K562 (cell line): ENCODE measurements at regions not wholly inside any gene's neighbourhood (a gene's known extent, or its start where the extent isn't known, plus 50 kb on each side); places are given as distances from the start of the nearest gene placed in this dataset.
A peak's percentile ranks its signal among the peaks of the same experiment; 100 is the strongest.

Experiments used
- ATAC-seq: fragments of 200-7000 bp; cut with Tn5 transposase; 3 replicates; pipeline ENCODE4 v1.9.1; 2020; ENCODE audit warnings: moderate library complexity
- BruUV-seq: library from RNA; stranded (reverse); fragments of 400-500 nt; replicated peaks from 2 replicates; lab custom pipeline; 2021; lab: Mats Ljungman, UMichigan
- CTCF ChIA-PET: fragments of 300-600 bp; formaldehyde crosslinking; extraction: SDS; loops from one replicate; lab custom pipeline; 2021; ENCODE audit warnings: low intra/inter-chr PET ratio; lab: Yijun Ruan, JAX
- POLR2A ChIA-PET: fragments of 300-600, 350-650 bp; sonication (Branson Sonifier 250); formaldehyde crosslinking; extraction: SDS; loops from one replicate; lab custom pipeline; 2021; ENCODE audit warnings: antibody characterized with exemption, inconsistent platforms; lab: Yijun Ruan, JAX
- DNase-seq, 4 experiments: peaks; one replicate each; pipeline versions ENCODE4 v3.0.0 to v3.0.0-alpha.2; 2011 to 2018; ENCODE audit warnings: low spot score in 3 of 4, mixed read lengths in 3 of 4; ENCODE audit errors: extremely low read depth in 1 of 4
- FAIRE-seq: peaks from 2 replicates; lab custom pipeline; 2011; peaks lifted over from hg19 to GRCh38; lab: Jason Lieb, UNC
- H2AFZ ChIP-seq: 2 replicates; pipeline ENCODE4 v1.6.0; 2011; ENCODE audit warnings: low read depth, low read length, control low read depth, inconsistent platforms
- H3K27ac ChIP-seq: fragments of 200-600 bp; 3 replicates; pipeline ENCODE4 v1.8.0; 2011; ENCODE audit warnings: low read depth, mild to moderate bottlenecking, control low read depth, inconsistent platforms, low read length, moderate library complexity, mixed read lengths; ENCODE audit errors: extremely low read depth
- H3K27me3 ChIP-seq, 2 experiments: fragments of 300-600 bp in 1 of 2; 2 replicates in 1 of 2; 3 replicates in 1 of 2; pipeline versions ENCODE4 v1.6.0 to v1.8.0; 2011; ENCODE audit warnings: inconsistent platforms in 2 of 2, low read length in 2 of 2, mild to moderate bottlenecking in 1 of 2, mixed read lengths in 1 of 2, moderate library complexity in 1 of 2; ENCODE audit not compliant: control insufficient read depth in 2 of 2, insufficient read depth in 2 of 2
- H3K36me3 ChIP-seq: fragments of 300-600 bp; 3 replicates; pipeline ENCODE4 v1.8.0; 2011; ENCODE audit warnings: mild to moderate bottlenecking, low read length, inconsistent platforms; ENCODE audit not compliant: control insufficient read depth, insufficient read depth
- H3K4me1 ChIP-seq, 2 experiments: fragments of 200-600 bp in 1 of 2; replicated peaks in 1 of 2; 2 replicates in 1 of 2; 3 replicates in 1 of 2; pipeline versions ENCODE4 v1.5.1 to v1.8.0; 2011; ENCODE audit warnings: inconsistent platforms in 2 of 2, low read length in 2 of 2, mild to moderate bottlenecking in 1 of 2, mixed read lengths in 1 of 2, moderate library complexity in 1 of 2; ENCODE audit not compliant: control insufficient read depth in 2 of 2, insufficient read depth in 2 of 2
- H3K4me2 ChIP-seq: 2 replicates; pipeline ENCODE4 v1.6.1; 2011; ENCODE audit warnings: low read length, control low read depth, inconsistent platforms, mixed read lengths; ENCODE audit not compliant: insufficient read depth
- H3K4me3 ChIP-seq: fragments of 200-600 bp; sonication (generic), shearing (Covaris generic); 2 replicates; pipeline ENCODE4 v1.5.1; 2016; ENCODE audit warnings: control low read depth, inconsistent platforms
- H3K79me2 ChIP-seq: fragments of 200-600 bp; 3 replicates; pipeline ENCODE4 v1.8.0; 2011; ENCODE audit warnings: low read length, inconsistent platforms; ENCODE audit not compliant: control insufficient read depth, insufficient read depth
- H3K9ac ChIP-seq, 2 experiments: 2 replicates each; pipeline versions ENCODE4 v1.6.0 to v1.6.1; 2011; ENCODE audit warnings: low read depth in 2 of 2, low read length in 2 of 2, control low read depth in 1 of 2, inconsistent platforms in 1 of 2, mild to moderate bottlenecking in 1 of 2, mixed read lengths in 1 of 2; ENCODE audit not compliant: insufficient read depth in 1 of 2
- H3K9me1 ChIP-seq: one replicate; pipeline ENCODE4 v1.6.0; 2011; ENCODE audit warnings: inconsistent platforms, mild to moderate bottlenecking, low read length, moderate library complexity; ENCODE audit not compliant: control insufficient read depth, insufficient read depth
- H3K9me3 ChIP-seq: replicated peaks from 2 replicates; pipeline ENCODE4 v1.5.1; 2011; ENCODE audit warnings: low read depth, low read length, inconsistent platforms; ENCODE audit not compliant: control insufficient read depth, insufficient read depth
- H4K20me1 ChIP-seq: replicated peaks from 2 replicates; pipeline ENCODE4 v1.6.1; 2011; ENCODE audit warnings: low read length, inconsistent platforms, mixed read lengths; ENCODE audit not compliant: control insufficient read depth, insufficient read depth
- CREB5 ChIP-seq: fragments of 250-450 bp; sonication (Bioruptor Pico); IDR thresholded peaks from 2 replicates; pipeline ENCODE4 v1.5.0; 2020; ENCODE audit warnings: mild to moderate bottlenecking
- E2F1 ChIP-seq: sonication (generic); formaldehyde crosslinking; IDR thresholded peaks from 2 replicates; pipeline ENCODE4 v1.8.1; 2023; ENCODE audit warnings: mild to moderate bottlenecking, missing genetic modification reagents, moderate library complexity
- ETS1 ChIP-seq: conservative IDR thresholded peaks from 2 replicates; pipeline ENCODE4 v1.6.1; 2011; ENCODE audit warnings: low read depth, mild to moderate bottlenecking, low read length; ENCODE audit not compliant: control insufficient read depth
- MED1 ChIP-seq: sonication (generic); formaldehyde crosslinking; IDR thresholded peaks from 2 replicates; pipeline ENCODE4 v1.8.1; 2023; ENCODE audit warnings: missing genetic modification reagents, borderline replicate concordance
- NFIX ChIP-seq: fragments of 250-450 bp; sonication (Bioruptor Pico); IDR thresholded peaks from 2 replicates; pipeline ENCODE4 v1.4.0; 2020; ENCODE audit warnings: low read depth, mild to moderate bottlenecking, moderate library complexity
- ZNF224 ChIP-seq: sonication (generic); formaldehyde crosslinking; IDR thresholded peaks from 2 replicates; pipeline ENCODE4 v1.8.0; 2022; ENCODE audit warnings: mild to moderate bottlenecking, missing genetic modification reagents
- ZNF354B ChIP-seq: fragments of 250-450 bp; sonication (Bioruptor Pico); IDR thresholded peaks from 2 replicates; pipeline ENCODE4 v1.4.0; 2020
- ZNF589 ChIP-seq: fragments of 200-800 bp; sonication (Bioruptor generic); IDR thresholded peaks from 2 replicates; pipeline ENCODE4 v1.6.1; 2016; ENCODE audit warnings: low read depth, missing genetic modification characterization, missing compliant biosample characterization
- ZSCAN29 ChIP-seq: fragments of 450-650 bp; IDR thresholded peaks from 2 replicates; pipeline ENCODE4 v1.6.1; 2017
- WGBS: fragments of 100-300 bp; shearing (Covaris generic); methylation state at CpG from one replicate; pipeline ENCODE4 v1.1.6; 2016; ENCODE audit warnings: low coverage, mixed read lengths; ENCODE audit not compliant: insufficient coverage; ENCODE audit errors: missing lambda C conversion rate; 5-methylcytosine and 5-hydroxymethylcytosine counted together
- in situ Hi-C: fragments of 300-500 bp; cut with MboI; formaldehyde crosslinking; loops from 4 replicates; pipeline ENCODE4 v1.15.0; 2018; ENCODE audit warnings: inconsistent platforms, mixed read lengths
- intact Hi-C: fragments of 100-400 bp; cut with micrococcal nuclease; formaldehyde crosslinking; loops from 2 replicates; pipeline ENCODE4 v1.14.2; 2022

GRCh38 chr13:99135591-99135990 is 65.1 kb upstream of the UBAC2 start (continued):
- TF ChIP-seq CREB5, result no peak

- Histone ChIP-seq H3K79me2 (no peaks in the 10 kb centered on the region), H2AFZ (peak overlapping the region; percentile 32; the same call in 1 of the 2 replicates), H3K9me1 (no peaks in the 10 kb centered on the region), H3K4me1 (no peaks in the 10 kb centered on the region; a peak in 1 of 5 replicates), H3K4me3 (no peak overlapping the region), H3K4me2 (no peak overlapping the region), H3K9ac (no peak overlapping the region), H4K20me1 (no peaks in the 10 kb centered on the region), H3K27ac (no peak overlapping the region), H3K36me3 (no peaks in the 10 kb centered on the region), H3K27me3 (no peaks in the 10 kb centered on the region), H3K9me3 (no peaks in the 10 kb centered on the region)
- no TSS peak for BruUV-seq
- POLR2A ChIA-PET, result interaction anchor here (0.5 kb wide), 1 partner anchor 94 kb away, joined by 3 read pairs; no protein-coding TSS in a partner anchor
- intact Hi-C loops (no loop called here), in situ Hi-C loops (no loop called here)
- 11% methylated on average over 6 of the region's 8 CpGs for WGBS
- TF ChIP-seq NFIX (CRISPR knock-in tag) (no peak), ZNF224 (CRISPR knock-in tag) (no peak), ETS1 (no peak), E2F1 (CRISPR knock-in tag) (no peak), MED1 (CRISPR knock-in tag) (no peak), ZNF589 (CRISPR knock-in tag) (no peak), ZNF354B (CRISPR knock-in tag) (no peak), ZSCAN29 (no peak)
- DNase-seq (no peak), ATAC-seq (peak; percentile 63; the same call in 2 of the 3 replicates), FAIRE-seq (no peak)
- CTCF ChIA-PET, result no interaction called here
Measured at GRCh38 chr13:99136427-99136954, 64.2 kb upstream of the UBAC2 start.
